ENCODE measurements at regions not wholly inside any gene's neighbourhood (a gene's known extent, or its start where the extent isn't known, plus 50 kb on each side); places are given as distances from the start of the nearest gene placed in this dataset.

DNA sequence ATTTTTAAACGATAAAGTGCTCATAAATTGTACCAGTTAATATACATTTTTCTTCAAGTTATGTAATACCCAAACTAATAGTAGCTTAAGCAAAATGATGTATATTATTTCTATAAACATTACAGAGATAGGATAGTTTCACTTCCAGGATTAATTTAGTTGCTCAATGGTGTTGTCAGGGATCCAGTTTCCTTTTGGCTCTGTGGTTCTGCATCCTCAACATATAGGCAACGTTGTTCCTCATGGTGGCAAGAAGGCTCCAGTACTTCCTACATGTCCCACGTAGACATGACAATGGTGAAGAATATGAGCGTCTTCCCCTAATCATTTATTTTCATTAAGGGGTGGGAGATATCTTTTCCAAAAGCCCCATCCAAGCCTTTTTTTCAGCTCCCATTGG, 60.7 kb upstream of the DCD start:
- Histone ChIP-seq H3K27ac (ENCODE audit: low read depth, low read length) (no peak overlapping the region), H3K9ac (ENCODE audit: extremely low read depth, low read length, poor library complexity, severe bottlenecking) (no peak overlapping the region), H3K27me3 (ENCODE audit: control insufficient read depth, insufficient read depth, low read length, poor library complexity, severe bottlenecking) (no peaks in the 10 kb centered on the region), H3K4me3 (ENCODE audit: low read length) (no peak overlapping the region), H3K36me3 (ENCODE audit: control insufficient read depth, insufficient read depth, low read length) (no peaks in the 10 kb centered on the region), H3K9me3 (ENCODE audit: control insufficient read depth, low read length) (no peaks in the 10 kb centered on the region), H3K4me1 (ENCODE audit: control insufficient read depth, insufficient read depth, low read length) (no peaks in the 10 kb centered on the region)
- no peak overlapping the region for H3K4me3 Mint-ChIP-seq
- H3K27ac Mint-ChIP-seq = no peak overlapping the region
- H3K27me3 Mint-ChIP-seq (ENCODE audit: insufficient read depth) = no peaks in the 10 kb centered on the region
- no peaks in the 10 kb centered on the region for H3K4me1 Mint-ChIP-seq
- DNase-seq = no peak
- no peaks in the 10 kb centered on the region for H3K36me3 Mint-ChIP-seq (ENCODE audit: low read depth)
- no peaks in the 10 kb centered on the region for H3K9me3 Mint-ChIP-seq
- 90% methylated on average over 3 to 4 of the region's 4 CpGs for whole genome bisulfite sequencing, 2 experiments (ENCODE audit: insufficient coverage in 1 of 2, insufficient read length in 1 of 2)
- no peak for TF ChIP-seq CTCF (conservative IDR thresholded peaks at IDR 0.05)

DNA sequence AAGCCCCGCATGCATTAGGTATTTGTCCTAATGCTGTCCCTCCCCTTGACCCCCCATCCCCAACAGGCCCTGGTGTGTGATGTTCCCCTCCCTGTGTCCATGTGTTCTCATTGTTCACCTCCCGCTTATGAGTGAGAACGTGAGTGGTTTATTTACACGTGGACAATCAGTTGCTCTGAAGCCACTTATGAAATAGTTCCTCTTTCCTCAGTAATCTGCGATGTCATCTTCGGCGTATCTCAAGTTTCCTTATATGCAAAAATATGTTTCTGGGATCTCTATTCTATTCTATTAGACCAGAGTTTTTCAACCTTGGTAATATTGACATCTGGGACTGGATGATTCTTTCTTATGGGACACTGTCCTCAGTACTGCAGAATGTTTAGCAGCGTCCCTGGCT, 56.0 kb upstream of the DCD start:
- Histone ChIP-seq H3K9me3 (ENCODE audit: control insufficient read depth, low read length) (no peaks in the 10 kb centered on the region), H3K27ac (ENCODE audit: low read depth, low read length) (no peak overlapping the region), H3K27me3 (ENCODE audit: control insufficient read depth, insufficient read depth, low read length, poor library complexity, severe bottlenecking) (no peaks in the 10 kb centered on the region), H3K36me3 (ENCODE audit: control insufficient read depth, insufficient read depth, low read length) (no peaks in the 10 kb centered on the region), H3K9ac (ENCODE audit: extremely low read depth, low read length, poor library complexity, severe bottlenecking) (no peak overlapping the region), H3K4me3 (ENCODE audit: low read length) (no peak overlapping the region), H3K4me1 (ENCODE audit: control insufficient read depth, insufficient read depth, low read length) (peaks cover 7% of the 10 kb centered on the region)
- Mint-ChIP-seq H3K27me3 (ENCODE audit: insufficient read depth) (no peaks in the 10 kb centered on the region), H3K4me3 (no peak overlapping the region), H3K4me1 (peaks cover 30% of the 10 kb centered on the region), H3K27ac (no peak overlapping the region), H3K36me3 (ENCODE audit: low read depth) (no peaks in the 10 kb centered on the region), H3K9me3 (no peaks in the 10 kb centered on the region)
- TF ChIP-seq CTCF (conservative IDR thresholded peaks at IDR 0.05) = no peak
- WGBS, 2 experiments (ENCODE audit: insufficient coverage in 1 of 2, insufficient read length in 1 of 2) = 89 to 95% methylated on average over 7 to 8 of the region's 8 CpGs
- no peak for DNase-seq

- Histone ChIP-seq H3K36me3 (ENCODE audit: control insufficient read depth, insufficient read depth, low read length) (no peaks in the 10 kb centered on the region), H3K9me3 (ENCODE audit: control insufficient read depth, low read length) (no peaks in the 10 kb centered on the region), H3K4me3 (ENCODE audit: low read length) (no peak overlapping the region), H3K27me3 (ENCODE audit: control insufficient read depth, insufficient read depth, low read length, poor library complexity, severe bottlenecking) (no peaks in the 10 kb centered on the region), H3K4me1 (ENCODE audit: control insufficient read depth, insufficient read depth, low read length) (peaks cover 9% of the 10 kb centered on the region), H3K9ac (ENCODE audit: extremely low read depth, low read length, poor library complexity, severe bottlenecking) (no peak overlapping the region), H3K27ac (ENCODE audit: low read depth, low read length) (no peak overlapping the region)
- TF ChIP-seq CTCF (conservative IDR thresholded peaks at IDR 0.05) = peak; percentile 85
- Mint-ChIP-seq H3K27ac (no peak overlapping the region), H3K4me3 (no peak overlapping the region), H3K9me3 (no peaks in the 10 kb centered on the region), H3K4me1 (peaks cover 42% of the 10 kb centered on the region), H3K27me3 (ENCODE audit: insufficient read depth) (no peaks in the 10 kb centered on the region), H3K36me3 (ENCODE audit: low read depth) (no peaks in the 10 kb centered on the region)
- no peak for DNase-seq
- 71 to 78% methylated on average over 1 of the region's 2 CpGs for WGBS, 2 experiments (ENCODE audit: insufficient coverage in 1 of 2, insufficient read length in 1 of 2)
Observed at GRCh38 chr12:54701940-54702592, 53.9 kb upstream of the DCD start.

Measured in endodermal cell (in vitro differentiated cells).